Neural crest cell (in vitro differentiated cells): ENCODE measurements at regions not wholly inside any gene's neighbourhood (a gene's known extent, or its start where the extent isn't known, plus 50 kb on each side); places are given as distances from the start of the nearest gene placed in this dataset.

Experiments
- DNase-seq: peaks from one replicate; pipeline ENCODE4 v3.0.0; 2021; ENCODE audit warnings: low read depth, mixed read lengths, low spot score
- H3K27ac Mint-ChIP-seq: one replicate; pipeline ENCODE4 v1.8.0; 2021; ENCODE audit warnings: mild to moderate bottlenecking, mixed read lengths; ENCODE audit not compliant: unreplicated experiment
- H3K27me3 Mint-ChIP-seq: 2 replicates; pipeline ENCODE4 v1.8.0; 2021; ENCODE audit warnings: low read depth, mild to moderate bottlenecking, mixed read lengths
- H3K36me3 Mint-ChIP-seq: 2 replicates; pipeline ENCODE4 v1.8.0; 2021; ENCODE audit warnings: low read depth, mild to moderate bottlenecking, mixed read lengths
- H3K4me1 Mint-ChIP-seq: 2 replicates; pipeline ENCODE4 v1.8.0; 2021; ENCODE audit warnings: mixed read lengths
- H3K4me3 Mint-ChIP-seq: one replicate; pipeline ENCODE4 v1.8.0; 2021; ENCODE audit warnings: mild to moderate bottlenecking, mixed read lengths
- H3K9me3 Mint-ChIP-seq: 2 replicates; pipeline ENCODE4 v1.8.0; 2021; ENCODE audit warnings: mixed read lengths
- CTCF ChIP-seq: fragments of 200-600 bp; sonication (generic); conservative IDR thresholded peaks from 2 replicates; pipeline ENCODE4 v1.5.0; 2021; ENCODE audit warnings: antibody characterized with exemption, mild to moderate bottlenecking

GRCh38 chrX:39458779-39459178 is 639.0 kb downstream of the BCOR start:
- peaks cover 3% of the 10 kb centered on the region for H3K9me3 Mint-ChIP-seq
- no peak for DNase-seq
- peaks cover 6% of the 10 kb centered on the region for H3K4me1 Mint-ChIP-seq
- H3K4me3 Mint-ChIP-seq: no peak overlapping the region
- no peaks in the 10 kb centered on the region for H3K36me3 Mint-ChIP-seq
- no peak overlapping the region for H3K27ac Mint-ChIP-seq
- no peaks in the 10 kb centered on the region for H3K27me3 Mint-ChIP-seq
- no peak for TF ChIP-seq CTCF

GRCh38 chrX:39459204-39459603 is 638.6 kb downstream of the BCOR start:
- peaks cover 3% of the 10 kb centered on the region for H3K9me3 Mint-ChIP-seq
- DNase-seq: no peak
- no peak for TF ChIP-seq CTCF
- H3K27ac Mint-ChIP-seq: no peak overlapping the region
- no peak overlapping the region for H3K4me3 Mint-ChIP-seq
- H3K27me3 Mint-ChIP-seq: no peaks in the 10 kb centered on the region
- H3K4me1 Mint-ChIP-seq: peaks cover 6% of the 10 kb centered on the region
- no peaks in the 10 kb centered on the region for H3K36me3 Mint-ChIP-seq

- Mint-ChIP-seq H3K4me3 (no peak overlapping the region), H3K36me3 (no peaks in the 10 kb centered on the region), H3K4me1 (peaks cover 6% of the 10 kb centered on the region), H3K27me3 (peaks cover 4% of the 10 kb centered on the region), H3K27ac (no peak overlapping the region), H3K9me3 (peaks cover 3% of the 10 kb centered on the region)
- DNase-seq: no peak
- no peak for TF ChIP-seq CTCF
Measured at GRCh38 chrX:39459952-39460351, 637.8 kb downstream of the BCOR start.

GRCh38 chrX:39460499-39460898 is 637.3 kb downstream of the BCOR start:
- peaks cover 6% of the 10 kb centered on the region for H3K4me1 Mint-ChIP-seq
- H3K27ac Mint-ChIP-seq: no peak overlapping the region
- H3K9me3 Mint-ChIP-seq: peaks cover 3% of the 10 kb centered on the region
- TF ChIP-seq CTCF: no peak
- no peak overlapping the region for H3K4me3 Mint-ChIP-seq
- H3K27me3 Mint-ChIP-seq: peaks cover 4% of the 10 kb centered on the region
- no peak for DNase-seq
- H3K36me3 Mint-ChIP-seq: no peaks in the 10 kb centered on the region

- no peak overlapping the region for H3K4me3 Mint-ChIP-seq
- no peak for DNase-seq
- TF ChIP-seq CTCF: no peak
- H3K36me3 Mint-ChIP-seq: no peaks in the 10 kb centered on the region
- H3K27ac Mint-ChIP-seq: no peak overlapping the region
- H3K27me3 Mint-ChIP-seq: peaks cover 4% of the 10 kb centered on the region
- no peaks in the 10 kb centered on the region for H3K9me3 Mint-ChIP-seq
- H3K4me1 Mint-ChIP-seq: peaks cover 6% of the 10 kb centered on the region
Measured at GRCh38 chrX:39462835-39463234, 634.9 kb downstream of the BCOR start.

GRCh38 chrX:39464253-39464652 is 633.5 kb downstream of the BCOR start:
- Mint-ChIP-seq H3K27ac (no peak overlapping the region), H3K27me3 (peaks cover 4% of the 10 kb centered on the region), H3K36me3 (no peaks in the 10 kb centered on the region), H3K4me1 (peaks cover 6% of the 10 kb centered on the region), H3K4me3 (no peak overlapping the region), H3K9me3 (no peaks in the 10 kb centered on the region)
- no peak for TF ChIP-seq CTCF
- DNase-seq: no peak
